HG03196 (cell line): ENCODE measurements at regions not wholly inside any gene's neighbourhood (a gene's known extent, or its start where the extent isn't known, plus 50 kb on each side); places are given as distances from the start of the nearest gene placed in this dataset.
"Not testable (repeated sequence)": the region's sequence is repeated elsewhere in the genome, so short reads cannot be mapped to it uniquely, and the experiment has no call there.

Source experiments
- ATAC-seq: cut with Tn5 transposase; IDR thresholded peaks from one replicate; pipeline ENCODE4 v1.9.1; 2021; ENCODE audit not compliant: unreplicated experiment

DNA sequence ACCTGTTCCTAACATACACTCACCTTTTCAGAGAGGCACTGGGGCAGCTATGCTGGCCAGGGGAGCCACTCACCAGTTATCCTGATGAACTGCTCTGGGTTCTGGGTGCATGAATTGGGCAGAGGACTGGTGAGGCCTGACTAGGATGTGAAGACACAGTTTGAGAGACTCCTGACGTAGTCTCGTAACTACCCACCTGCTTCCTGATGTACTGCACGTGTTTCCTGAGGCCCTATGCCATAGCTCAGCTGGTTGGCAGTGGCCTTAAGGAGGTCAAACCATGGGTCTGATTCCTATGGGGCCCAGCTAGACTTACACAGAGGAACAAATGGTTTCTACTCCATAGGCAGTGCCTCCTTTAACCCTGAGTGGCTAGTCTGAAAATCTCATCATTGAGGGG is 351.7 kb upstream of the FRG2C start:
- not testable (repeated sequence) for ATAC-seq

DNA sequence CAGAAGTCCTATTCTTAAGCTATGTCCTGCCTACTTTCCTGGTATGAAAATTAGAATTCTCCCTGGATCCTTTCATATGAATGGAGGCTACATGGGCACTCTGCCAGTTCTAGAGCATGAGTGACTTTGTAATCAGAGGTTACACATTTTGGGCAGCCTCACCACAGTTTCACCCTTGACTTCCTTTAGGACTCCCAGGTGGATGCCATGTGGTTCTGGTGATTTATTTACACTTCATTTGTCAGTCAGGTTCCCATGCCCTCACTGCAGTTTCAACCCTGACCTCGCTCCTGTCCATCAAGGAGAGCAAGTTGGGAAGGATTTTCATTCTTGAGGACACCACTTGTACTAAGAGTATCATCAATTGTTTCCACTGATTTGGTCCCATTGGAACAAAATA is 344.4 kb upstream of the FRG2C start:
- not testable (repeated sequence) for ATAC-seq

GRCh38 chr3:75320369-75320768 is 343.8 kb upstream of the FRG2C start:
- no peak for ATAC-seq

DNA sequence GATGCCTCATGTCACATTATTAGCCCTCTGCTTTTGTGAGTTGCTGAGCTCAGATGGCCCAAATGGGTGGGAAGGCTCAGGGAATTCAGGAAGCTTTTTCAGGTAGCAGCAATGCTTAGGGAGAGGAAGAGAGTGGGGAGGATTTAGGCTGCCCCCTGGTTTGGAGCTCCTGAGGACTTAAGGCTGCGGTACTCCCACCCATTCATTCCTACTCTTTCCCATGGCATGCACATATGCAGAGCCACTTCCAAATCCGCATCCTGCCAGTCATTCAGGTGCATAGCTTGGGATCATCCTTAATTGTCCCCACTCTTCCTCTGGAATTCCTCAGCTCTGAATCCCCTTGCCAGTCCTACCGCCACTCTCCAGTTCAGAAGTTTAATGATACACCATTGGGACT is 343.1 kb upstream of the FRG2C start:
- no peak for ATAC-seq

- ATAC-seq = not testable (repeated sequence)
These were observed 340.2 kb upstream of the FRG2C start for GRCh38 chr3:75323936-75324335.

DNA sequence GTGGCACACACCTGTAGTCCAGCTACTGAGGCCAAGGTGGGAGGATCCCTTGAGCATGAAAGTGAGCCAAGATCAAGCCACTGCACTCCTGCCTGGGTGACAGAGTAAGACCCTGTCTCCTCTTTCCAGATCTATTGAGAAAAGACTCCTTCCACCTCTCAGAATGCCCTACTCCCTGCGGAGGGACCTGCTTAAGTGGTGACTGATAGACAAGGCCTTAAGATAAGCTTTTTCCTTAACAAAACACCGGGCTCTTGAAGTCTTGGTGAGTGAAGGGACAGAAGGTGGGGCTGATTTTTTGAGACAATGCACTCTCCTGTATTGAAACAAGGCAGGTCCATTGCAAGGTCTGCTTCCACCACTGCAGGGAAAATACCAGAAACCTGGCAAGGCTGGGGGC is 338.4 kb upstream of the FRG2C start:
- no peak for ATAC-seq

- ATAC-seq = no peak
These were observed 336.7 kb upstream of the FRG2C start for GRCh38 chr3:75327453-75327852.

- no peak for ATAC-seq
These were observed 334.5 kb upstream of the FRG2C start for GRCh38 chr3:75329476-75330097.

DNA sequence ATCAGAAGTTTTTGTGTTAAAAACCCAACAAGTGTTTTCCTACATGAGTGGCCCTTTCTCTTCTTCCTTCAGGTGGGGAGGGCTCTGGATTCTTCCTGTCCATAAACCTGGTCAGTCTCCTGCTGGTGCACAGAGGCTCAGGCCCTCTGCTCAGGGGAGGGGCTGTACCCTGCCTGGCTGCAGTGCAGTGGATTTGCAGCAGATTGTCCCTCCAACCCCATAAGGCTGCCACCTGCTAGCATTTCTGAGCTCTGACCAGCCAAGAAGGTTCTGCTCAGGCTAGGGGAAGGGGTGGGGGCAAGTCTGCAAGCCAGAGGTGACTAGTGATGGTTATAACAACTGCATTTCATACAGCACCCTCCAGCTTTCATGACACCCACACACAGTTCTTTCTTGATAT is 333.7 kb upstream of the FRG2C start:
- ATAC-seq = not testable (repeated sequence)

DNA sequence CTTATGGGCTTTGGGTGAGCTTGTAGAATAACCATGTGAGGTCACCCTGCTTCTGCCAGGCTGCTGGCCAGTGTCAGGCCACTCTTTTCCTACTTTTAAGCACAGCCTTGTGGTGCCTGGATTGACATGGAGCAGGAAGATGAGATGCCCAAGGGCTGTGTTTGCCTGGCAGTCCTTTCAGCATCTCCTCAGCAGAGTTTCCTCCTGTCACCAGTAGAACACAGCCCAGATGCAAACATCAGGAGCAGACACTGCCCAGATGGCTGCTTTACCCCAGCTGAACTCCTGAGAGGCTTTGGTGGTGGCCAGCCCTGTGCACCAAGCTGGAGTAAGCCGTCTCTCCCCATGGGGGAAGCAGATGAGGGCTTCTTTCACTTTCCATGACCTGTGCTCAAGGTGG is 332.0 kb upstream of the FRG2C start:
- ATAC-seq = not testable (repeated sequence)

GRCh38 chr3:75332794-75333193 is 331.3 kb upstream of the FRG2C start:
- ATAC-seq = no peak

DNA sequence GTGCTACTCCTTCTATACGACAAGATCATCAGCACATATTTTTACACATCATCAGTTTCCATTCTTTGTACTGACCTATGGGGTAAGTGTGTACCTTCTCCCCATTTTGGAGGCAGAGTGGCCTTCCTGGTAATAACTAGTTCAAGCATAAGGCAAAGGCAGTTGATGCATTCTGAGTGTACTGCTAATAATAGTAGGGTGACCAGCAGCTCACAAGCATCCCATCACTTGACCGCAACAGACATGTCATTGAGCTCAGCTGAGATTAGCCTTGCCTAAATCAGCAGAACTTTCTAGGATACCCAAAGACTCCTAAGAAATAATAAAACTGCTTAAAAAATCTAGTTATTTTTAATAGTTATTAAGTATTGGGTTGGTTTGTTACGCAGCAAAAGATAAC is 329.8 kb upstream of the FRG2C start:
- ATAC-seq = no peak

DNA sequence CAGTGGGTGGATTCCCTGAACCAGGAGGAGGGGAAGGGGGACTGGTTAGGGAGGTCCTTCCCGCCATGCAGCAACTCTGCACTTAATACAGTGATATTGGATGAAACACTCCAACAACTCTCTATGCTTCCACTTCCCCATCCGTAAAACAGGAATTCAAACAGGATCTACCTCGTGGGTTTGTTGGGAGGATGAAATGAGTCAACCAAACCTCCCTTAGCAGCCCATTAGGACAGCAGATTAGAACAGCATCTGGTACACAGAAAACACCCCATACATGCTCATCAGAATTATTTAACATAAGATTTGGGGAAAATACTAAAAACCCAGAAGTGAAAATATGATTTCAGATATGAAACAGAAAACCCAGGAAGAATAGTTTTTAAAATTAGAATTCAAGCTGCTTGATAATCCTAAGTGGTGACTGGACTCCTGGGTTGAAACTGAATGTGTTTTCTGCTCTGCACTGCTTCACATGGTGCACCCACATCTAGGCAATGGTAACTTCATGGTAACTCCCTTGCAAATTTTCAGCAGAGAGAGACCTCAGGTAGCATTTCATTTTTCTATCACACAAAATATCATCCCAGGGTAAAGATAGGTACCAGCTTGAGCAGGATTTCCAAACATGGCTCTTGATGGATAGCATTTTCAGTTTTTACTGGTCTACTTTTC is 326.8 kb upstream of the FRG2C start:
- ATAC-seq = no peak

GRCh38 chr3:75338342-75338741 is 325.8 kb upstream of the FRG2C start:
- ATAC-seq = no peak

GRCh38 chr3:75341324-75342067 is 322.6 kb upstream of the FRG2C start:
- no peak for ATAC-seq

DNA sequence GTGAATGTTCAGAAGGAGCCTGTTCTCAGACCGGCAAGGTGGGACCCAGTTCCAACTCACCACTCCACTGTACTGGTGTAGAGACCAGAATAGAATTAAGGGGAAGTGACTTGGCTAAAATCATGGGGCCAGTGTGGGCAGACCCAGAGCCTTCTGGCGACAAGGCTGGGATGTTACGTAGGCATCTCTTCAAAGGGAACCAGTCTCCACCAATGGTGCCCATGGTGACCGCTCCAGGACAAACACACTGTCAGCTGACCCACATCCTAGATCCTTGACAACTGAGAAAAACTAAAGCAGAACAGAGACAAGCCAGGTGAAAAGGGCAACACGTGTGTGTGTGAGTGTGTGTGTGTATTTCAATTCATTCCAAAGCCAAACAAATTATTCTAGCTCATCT is 321.7 kb upstream of the FRG2C start:
- no peak for ATAC-seq

DNA sequence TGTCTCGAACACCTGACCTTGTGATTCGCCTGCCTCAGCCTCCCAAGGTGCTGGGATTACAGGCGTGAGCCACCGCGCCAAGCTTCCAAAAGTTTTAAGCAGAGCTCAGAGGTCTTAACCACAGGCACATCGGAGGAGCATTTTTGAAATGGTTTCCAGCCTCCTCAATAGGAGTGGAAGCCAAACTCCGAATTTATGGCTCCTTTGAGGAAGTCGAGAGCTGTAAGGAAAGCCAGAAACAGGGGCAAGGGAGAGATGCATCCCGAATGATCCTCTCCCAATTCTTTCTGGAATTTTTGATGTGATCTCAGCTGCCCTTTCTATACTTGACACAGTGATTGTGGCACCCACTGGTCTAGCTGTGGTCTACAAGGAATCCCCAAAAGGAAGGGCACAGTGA is 313.6 kb upstream of the FRG2C start:
- ATAC-seq = not testable (repeated sequence)

- not testable (repeated sequence) for ATAC-seq
These were observed 301.9 kb upstream of the FRG2C start for GRCh38 chr3:75362086-75362784.

GRCh38 chr3:75372964-75373363 is 291.2 kb upstream of the FRG2C start:
- ATAC-seq = not testable (repeated sequence)

GRCh38 chr3:75379840-75380239 is 284.3 kb upstream of the FRG2C start:
- ATAC-seq = not testable (repeated sequence)

DNA sequence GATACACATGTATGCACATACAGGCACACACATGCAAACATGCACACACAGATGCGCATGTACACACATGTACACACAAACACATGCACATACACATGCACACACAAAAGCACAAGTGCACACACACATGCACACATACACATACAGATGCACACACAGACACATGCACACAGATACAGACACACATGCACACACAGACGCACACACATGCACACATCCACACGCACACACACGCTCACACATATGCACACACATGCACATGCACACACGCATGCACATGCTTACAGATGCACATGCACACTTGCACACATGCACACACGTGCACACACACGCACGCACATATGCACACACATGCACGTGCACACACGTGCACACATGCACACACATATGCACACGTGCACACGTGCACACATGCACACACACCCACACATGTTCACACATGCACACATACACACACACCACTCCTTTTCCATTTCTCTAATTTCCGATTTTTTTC is 283.8 kb upstream of the FRG2C start:
- no peak for ATAC-seq
